Stimulated activated memory B cell treated with anti-CD40 and anti-IgM and Interleukin-4, amounts not matched to agents 10 μg/mL and 1 μg/mL and 100 μg/mL, for 72 hours (primary cell): ENCODE measurements at regions not wholly inside any gene's neighbourhood (a gene's known extent, or its start where the extent isn't known, plus 50 kb on each side); places are given as distances from the start of the nearest gene placed in this dataset.
"Not testable (repeated sequence)": the region's sequence is repeated elsewhere in the genome, so short reads cannot be mapped to it uniquely, and the experiment has no call there.

Experiments
- ATAC-seq: fragments of 150-1000 bp; cut with Tn5 transposase; 2 replicates; pipeline ENCODE4 v1.10.0; 2021
- H3K27ac Mint-ChIP-seq: one replicate; pipeline ENCODE4 v1.8.0; 2022; ENCODE audit warnings: mild to moderate bottlenecking, mixed read lengths
- H3K27me3 Mint-ChIP-seq: one replicate; pipeline ENCODE4 v1.8.0; 2022; ENCODE audit warnings: mixed read lengths
- H3K36me3 Mint-ChIP-seq: one replicate; pipeline ENCODE4 v1.8.0; 2022; ENCODE audit warnings: mixed read lengths
- H3K4me1 Mint-ChIP-seq: one replicate; pipeline ENCODE4 v1.8.0; 2022; ENCODE audit warnings: mixed read lengths
- H3K4me3 Mint-ChIP-seq: one replicate; pipeline ENCODE4 v1.8.0; 2022; ENCODE audit warnings: mild to moderate bottlenecking, moderate library complexity, mixed read lengths
- H3K9me3 Mint-ChIP-seq: one replicate; pipeline ENCODE4 v1.8.0; 2022; ENCODE audit warnings: mixed read lengths

- H3K4me1 Mint-ChIP-seq: no peaks in the 10 kb centered on the region
- ATAC-seq: no peak
- H3K27me3 Mint-ChIP-seq: no peaks in the 10 kb centered on the region
- no peak overlapping the region for H3K4me3 Mint-ChIP-seq
- H3K27ac Mint-ChIP-seq: no peak overlapping the region
- peaks cover 28% of the 10 kb centered on the region for H3K9me3 Mint-ChIP-seq
- peaks cover 6% of the 10 kb centered on the region for H3K36me3 Mint-ChIP-seq
Measured at GRCh38 chr19:29154163-29154562, 58.8 kb downstream of the UQCRFS1 start.

- Mint-ChIP-seq H3K27ac (no peak overlapping the region), H3K27me3 (no peaks in the 10 kb centered on the region), H3K9me3 (peaks cover 8% of the 10 kb centered on the region), H3K4me1 (no peaks in the 10 kb centered on the region), H3K36me3 (no peaks in the 10 kb centered on the region), H3K4me3 (no peak overlapping the region)
- ATAC-seq: no peak
Measured at GRCh38 chr19:29145756-29146155, 67.2 kb downstream of the UQCRFS1 start.

GRCh38 chr19:29143183-29143582 lies 69.8 kb downstream of the UQCRFS1 start:
- no peak for ATAC-seq
- Mint-ChIP-seq H3K4me3 (no peak overlapping the region), H3K36me3 (no peaks in the 10 kb centered on the region), H3K27ac (no peak overlapping the region), H3K27me3 (no peaks in the 10 kb centered on the region), H3K9me3 (peaks cover 12% of the 10 kb centered on the region), H3K4me1 (no peaks in the 10 kb centered on the region)

GRCh38 chr19:29139227-29139626 lies 73.7 kb downstream of the UQCRFS1 start:
- H3K9me3 Mint-ChIP-seq: peaks cover 25% of the 10 kb centered on the region
- H3K27me3 Mint-ChIP-seq: no peaks in the 10 kb centered on the region
- no peak overlapping the region for H3K27ac Mint-ChIP-seq
- no peak overlapping the region for H3K4me3 Mint-ChIP-seq
- H3K4me1 Mint-ChIP-seq: no peaks in the 10 kb centered on the region
- ATAC-seq: no peak
- no peaks in the 10 kb centered on the region for H3K36me3 Mint-ChIP-seq

- not testable (repeated sequence) for H3K36me3 Mint-ChIP-seq
- peaks cover 28% of the 10 kb centered on the region for H3K9me3 Mint-ChIP-seq
Measured at GRCh38 chr19:29138206-29138605, 74.7 kb downstream of the UQCRFS1 start.

GRCh38 chr19:29131456-29131855 lies 81.5 kb downstream of the UQCRFS1 start:
- no peaks in the 10 kb centered on the region for H3K27me3 Mint-ChIP-seq
- H3K27ac Mint-ChIP-seq: no peak overlapping the region
- no peak overlapping the region for H3K4me3 Mint-ChIP-seq
- no peaks in the 10 kb centered on the region for H3K4me1 Mint-ChIP-seq
- H3K9me3 Mint-ChIP-seq: peaks cover 15% of the 10 kb centered on the region
- no peak for ATAC-seq
- no peaks in the 10 kb centered on the region for H3K36me3 Mint-ChIP-seq

More at GRCh38 chr19:29138206-29138605, 74.7 kb downstream of the UQCRFS1 start:
- ATAC-seq, H3K27ac Mint-ChIP-seq, H3K27me3 Mint-ChIP-seq, H3K4me1 Mint-ChIP-seq, H3K4me3 Mint-ChIP-seq: not testable (repeated sequence)

- no peak for ATAC-seq
- no peak overlapping the region for H3K4me3 Mint-ChIP-seq
- H3K27ac Mint-ChIP-seq: no peak overlapping the region
- no peaks in the 10 kb centered on the region for H3K27me3 Mint-ChIP-seq
- H3K9me3 Mint-ChIP-seq: peaks cover 12% of the 10 kb centered on the region
- H3K4me1 Mint-ChIP-seq: no peaks in the 10 kb centered on the region
- H3K36me3 Mint-ChIP-seq: no peaks in the 10 kb centered on the region
Measured at GRCh38 chr19:29129148-29129547, 83.8 kb downstream of the UQCRFS1 start.

- H3K4me1 Mint-ChIP-seq: no peaks in the 10 kb centered on the region
- peaks cover 7% of the 10 kb centered on the region for H3K9me3 Mint-ChIP-seq
- no peaks in the 10 kb centered on the region for H3K27me3 Mint-ChIP-seq
- no peaks in the 10 kb centered on the region for H3K36me3 Mint-ChIP-seq
- ATAC-seq: no peak
- no peak overlapping the region for H3K27ac Mint-ChIP-seq
- H3K4me3 Mint-ChIP-seq: no peak overlapping the region
Measured at GRCh38 chr19:29128203-29128602, 84.7 kb downstream of the UQCRFS1 start.

- peaks cover 15% of the 10 kb centered on the region for H3K9me3 Mint-ChIP-seq
- no peaks in the 10 kb centered on the region for H3K36me3 Mint-ChIP-seq
- ATAC-seq: no peak
- H3K27me3 Mint-ChIP-seq: no peaks in the 10 kb centered on the region
- no peak overlapping the region for H3K4me3 Mint-ChIP-seq
- no peaks in the 10 kb centered on the region for H3K4me1 Mint-ChIP-seq
- no peak overlapping the region for H3K27ac Mint-ChIP-seq
Measured at GRCh38 chr19:29122185-29122584, 90.8 kb downstream of the UQCRFS1 start.

- ATAC-seq: no peak
- Mint-ChIP-seq H3K27ac (no peak overlapping the region), H3K27me3 (no peaks in the 10 kb centered on the region), H3K36me3 (no peaks in the 10 kb centered on the region), H3K4me1 (no peaks in the 10 kb centered on the region), H3K4me3 (no peak overlapping the region), H3K9me3 (peaks cover 15% of the 10 kb centered on the region)
Measured at GRCh38 chr19:29121684-29122083, 91.3 kb downstream of the UQCRFS1 start.

- no peaks in the 10 kb centered on the region for H3K4me1 Mint-ChIP-seq
- H3K4me3 Mint-ChIP-seq: no peak overlapping the region
- H3K9me3 Mint-ChIP-seq: peaks cover 11% of the 10 kb centered on the region
- H3K27me3 Mint-ChIP-seq: no peaks in the 10 kb centered on the region
- no peaks in the 10 kb centered on the region for H3K36me3 Mint-ChIP-seq
- H3K27ac Mint-ChIP-seq: no peak overlapping the region
- no peak for ATAC-seq
Measured at GRCh38 chr19:29120466-29120865, 92.5 kb downstream of the UQCRFS1 start.

GRCh38 chr19:29119590-29119989 lies 93.4 kb downstream of the UQCRFS1 start:
- no peak overlapping the region for H3K27ac Mint-ChIP-seq
- H3K36me3 Mint-ChIP-seq: no peaks in the 10 kb centered on the region
- no peaks in the 10 kb centered on the region for H3K27me3 Mint-ChIP-seq
- peaks cover 8% of the 10 kb centered on the region for H3K9me3 Mint-ChIP-seq
- ATAC-seq: no peak
- H3K4me1 Mint-ChIP-seq: no peaks in the 10 kb centered on the region
- H3K4me3 Mint-ChIP-seq: no peak overlapping the region

GRCh38 chr19:29118389-29118788 lies 94.6 kb downstream of the UQCRFS1 start:
- H3K9me3 Mint-ChIP-seq: peaks cover 8% of the 10 kb centered on the region
- ATAC-seq: no peak
- no peak overlapping the region for H3K4me3 Mint-ChIP-seq
- H3K27me3 Mint-ChIP-seq: no peaks in the 10 kb centered on the region
- no peaks in the 10 kb centered on the region for H3K36me3 Mint-ChIP-seq
- no peak overlapping the region for H3K27ac Mint-ChIP-seq
- no peaks in the 10 kb centered on the region for H3K4me1 Mint-ChIP-seq

GRCh38 chr19:29117926-29118325 lies 95.0 kb downstream of the UQCRFS1 start:
- no peaks in the 10 kb centered on the region for H3K27me3 Mint-ChIP-seq
- no peak overlapping the region for H3K4me3 Mint-ChIP-seq
- H3K36me3 Mint-ChIP-seq: no peaks in the 10 kb centered on the region
- no peak overlapping the region for H3K27ac Mint-ChIP-seq
- H3K9me3 Mint-ChIP-seq: peaks cover 7% of the 10 kb centered on the region
- no peak for ATAC-seq
- no peaks in the 10 kb centered on the region for H3K4me1 Mint-ChIP-seq

GRCh38 chr19:29115181-29115580 lies 97.8 kb downstream of the UQCRFS1 start:
- Mint-ChIP-seq H3K27me3 (no peaks in the 10 kb centered on the region), H3K27ac (no peak overlapping the region), H3K9me3 (peaks cover 6% of the 10 kb centered on the region), H3K4me3 (no peak overlapping the region), H3K36me3 (no peaks in the 10 kb centered on the region), H3K4me1 (no peaks in the 10 kb centered on the region)
- ATAC-seq: peak; percentile 12

- no peak overlapping the region for H3K27ac Mint-ChIP-seq
- H3K9me3 Mint-ChIP-seq: peaks cover 6% of the 10 kb centered on the region
- no peak for ATAC-seq
- H3K27me3 Mint-ChIP-seq: no peaks in the 10 kb centered on the region
- H3K4me3 Mint-ChIP-seq: no peak overlapping the region
- no peaks in the 10 kb centered on the region for H3K36me3 Mint-ChIP-seq
- no peaks in the 10 kb centered on the region for H3K4me1 Mint-ChIP-seq
Measured at GRCh38 chr19:29113838-29114237, 99.1 kb downstream of the UQCRFS1 start.

GRCh38 chr19:29111576-29111975 lies 101.4 kb downstream of the UQCRFS1 start:
- ATAC-seq: no peak
- no peaks in the 10 kb centered on the region for H3K4me1 Mint-ChIP-seq
- no peak overlapping the region for H3K4me3 Mint-ChIP-seq
- no peak overlapping the region for H3K27ac Mint-ChIP-seq
- H3K9me3 Mint-ChIP-seq: peaks cover 7% of the 10 kb centered on the region
- H3K27me3 Mint-ChIP-seq: no peaks in the 10 kb centered on the region
- H3K36me3 Mint-ChIP-seq: no peaks in the 10 kb centered on the region
